Activated naive CD4-positive, alpha-beta T cell treated with anti-CD3 and anti-CD28 coated beads, Interleukin-2, amount 10 ng/mL, durations not matched to agents 7 days and 5 days (primary cell): ENCODE measurements at regions not wholly inside any gene's neighbourhood (a gene's known extent, or its start where the extent isn't known, plus 50 kb on each side); places are given as distances from the start of the nearest gene placed in this dataset.

ENCODE experiments used
- CTCF ChIA-PET: fragments of 350-600 bp; sonication (Branson Sonifier 250); formaldehyde crosslinking; loops from one replicate; lab custom pipeline; 2021; ENCODE audit warnings: antibody characterized with exemption; lab: Charles Lee
- DNase-seq: peaks from one replicate; pipeline ENCODE4 v3.0.0-alpha.2; 2020
- H3K27ac Mint-ChIP-seq: one replicate; pipeline ENCODE4 v1.8.0; 2021; ENCODE audit warnings: mild to moderate bottlenecking, moderate library complexity, mixed read lengths
- H3K27me3 Mint-ChIP-seq: one replicate; pipeline ENCODE4 v1.8.0; 2021; ENCODE audit warnings: mild to moderate bottlenecking, mixed read lengths
- H3K36me3 Mint-ChIP-seq: one replicate; pipeline ENCODE4 v1.8.0; 2021; ENCODE audit warnings: mixed read lengths
- H3K4me1 Mint-ChIP-seq: one replicate; pipeline ENCODE4 v1.8.0; 2021; ENCODE audit warnings: mixed read lengths
- H3K4me3 Mint-ChIP-seq: one replicate; pipeline ENCODE4 v1.8.0; 2021; ENCODE audit warnings: mild to moderate bottlenecking, moderate library complexity, mixed read lengths
- H3K9me3 Mint-ChIP-seq: one replicate; pipeline ENCODE4 v1.8.0; 2021; ENCODE audit warnings: mixed read lengths

DNA sequence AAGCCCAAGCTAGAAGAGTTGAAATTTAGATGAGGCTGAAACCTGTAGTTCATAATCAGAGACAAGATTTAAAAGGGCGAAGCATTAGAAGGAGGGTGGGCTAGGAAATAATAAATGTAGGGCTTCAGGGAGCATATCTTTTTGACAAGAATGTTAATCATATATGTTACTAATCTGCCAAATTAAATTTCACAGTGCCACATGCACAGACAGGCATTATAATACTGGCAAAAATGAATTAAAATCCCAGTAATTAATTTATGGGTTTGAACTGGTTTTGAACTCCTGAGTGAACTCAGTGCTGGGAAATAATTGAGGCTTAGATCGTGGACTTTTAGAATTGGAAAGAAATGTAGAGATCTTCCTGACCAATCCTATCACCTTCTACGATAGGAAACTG, 383.5 kb upstream of the IL12A start:
- H3K4me1 Mint-ChIP-seq: no peaks in the 10 kb centered on the region
- no peak for DNase-seq
- H3K27ac Mint-ChIP-seq: no peak overlapping the region
- no peaks in the 10 kb centered on the region for H3K36me3 Mint-ChIP-seq
- H3K27me3 Mint-ChIP-seq: no peaks in the 10 kb centered on the region
- CTCF ChIA-PET: no interaction called here
- H3K9me3 Mint-ChIP-seq: peaks cover 6% of the 10 kb centered on the region
- H3K4me3 Mint-ChIP-seq: no peak overlapping the region

DNA sequence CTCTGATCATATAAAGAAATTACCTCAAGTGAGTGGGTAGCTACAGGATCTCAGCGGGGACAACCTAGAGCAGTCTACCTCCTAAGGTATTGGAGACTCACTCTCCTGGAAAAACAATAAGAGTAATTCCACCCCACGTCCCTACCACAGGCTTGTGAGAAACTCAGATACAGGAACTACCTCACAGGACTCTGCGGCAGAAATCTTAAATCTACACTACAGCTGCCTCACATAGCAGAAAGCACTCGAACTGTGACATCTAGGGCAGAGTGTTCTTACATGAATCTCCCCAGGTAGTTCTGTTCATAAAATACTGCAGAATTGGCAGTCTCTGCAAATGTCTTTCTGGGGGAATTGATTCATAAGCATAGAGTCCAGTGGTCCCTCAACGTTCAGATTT, 382.9 kb upstream of the IL12A start:
- Mint-ChIP-seq H3K27me3 (no peaks in the 10 kb centered on the region), H3K27ac (no peak overlapping the region), H3K4me3 (no peak overlapping the region), H3K4me1 (no peaks in the 10 kb centered on the region), H3K36me3 (no peaks in the 10 kb centered on the region), H3K9me3 (peaks cover 1% of the 10 kb centered on the region)
- DNase-seq: no peak
- CTCF ChIA-PET: no interaction called here

DNA sequence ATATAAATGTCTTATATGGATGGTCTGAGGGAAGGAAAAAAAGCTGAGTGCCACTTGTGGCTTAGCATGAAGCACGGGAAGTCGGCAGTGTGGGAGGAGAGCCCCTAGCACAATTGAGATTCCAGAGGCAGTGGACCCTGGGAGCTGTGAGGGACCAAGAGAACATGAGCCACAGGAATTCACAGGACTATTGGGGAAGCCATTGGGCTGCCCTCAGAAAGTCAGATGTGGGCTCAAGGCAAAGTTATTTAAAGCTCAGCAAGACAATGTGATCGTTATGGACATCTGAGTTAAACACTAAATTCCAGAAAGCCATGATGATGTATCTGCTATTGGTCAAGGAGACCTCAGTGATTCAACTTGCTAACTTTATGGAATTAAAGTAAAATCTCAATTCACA, 380.8 kb upstream of the IL12A start:
- H3K36me3 Mint-ChIP-seq: no peaks in the 10 kb centered on the region
- H3K27ac Mint-ChIP-seq: no peak overlapping the region
- no peak overlapping the region for H3K4me3 Mint-ChIP-seq
- H3K9me3 Mint-ChIP-seq: no peaks in the 10 kb centered on the region
- no peak for DNase-seq
- no peaks in the 10 kb centered on the region for H3K27me3 Mint-ChIP-seq
- H3K4me1 Mint-ChIP-seq: no peaks in the 10 kb centered on the region
- CTCF ChIA-PET: no interaction called here

DNA sequence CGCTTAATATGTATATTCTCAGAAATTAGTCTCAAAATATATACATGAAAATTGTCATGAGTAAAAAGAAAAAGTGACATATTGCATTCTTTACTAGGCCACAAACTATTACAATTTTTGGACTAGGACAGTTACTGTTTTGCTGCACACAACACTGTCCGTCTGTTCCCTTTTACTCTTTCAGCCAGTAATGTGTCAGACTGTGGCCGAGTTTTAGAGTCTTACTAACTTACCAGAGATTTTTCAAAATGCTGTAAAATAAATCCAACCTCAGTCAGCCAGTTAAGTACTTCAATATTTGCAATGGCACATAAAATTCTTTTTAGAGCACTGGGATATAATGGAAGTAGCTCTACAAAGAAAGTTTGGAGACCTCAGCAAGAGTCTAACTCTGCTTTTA, 380.3 kb upstream of the IL12A start:
- Mint-ChIP-seq H3K27ac (no peak overlapping the region), H3K36me3 (no peaks in the 10 kb centered on the region), H3K9me3 (no peaks in the 10 kb centered on the region), H3K27me3 (no peaks in the 10 kb centered on the region), H3K4me3 (no peak overlapping the region), H3K4me1 (no peaks in the 10 kb centered on the region)
- no peak for DNase-seq
- CTCF ChIA-PET: no interaction called here

DNA sequence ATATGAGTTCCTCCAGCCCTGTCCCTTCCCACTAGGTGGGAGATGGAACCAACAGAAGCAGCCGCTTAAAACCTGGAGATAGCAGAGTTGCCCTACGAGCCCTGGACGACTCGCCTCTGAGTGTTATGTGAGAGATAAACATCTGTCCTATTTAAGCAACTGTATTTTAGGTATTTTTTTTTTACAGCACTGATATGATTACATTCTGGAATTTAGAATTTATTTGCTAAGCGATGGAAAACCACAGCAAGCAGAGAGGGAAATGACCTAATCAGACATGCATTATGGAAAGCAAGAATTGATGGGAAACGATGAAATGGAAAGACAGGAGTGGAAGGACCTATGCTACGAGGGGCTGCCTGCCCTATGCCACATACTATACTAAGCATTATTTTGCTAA, 379.0 kb upstream of the IL12A start:
- Mint-ChIP-seq H3K9me3 (no peaks in the 10 kb centered on the region), H3K27ac (no peak overlapping the region), H3K4me1 (no peaks in the 10 kb centered on the region), H3K27me3 (no peaks in the 10 kb centered on the region), H3K36me3 (no peaks in the 10 kb centered on the region), H3K4me3 (no peak overlapping the region)
- no peak for DNase-seq
- CTCF ChIA-PET: no interaction called here

DNA sequence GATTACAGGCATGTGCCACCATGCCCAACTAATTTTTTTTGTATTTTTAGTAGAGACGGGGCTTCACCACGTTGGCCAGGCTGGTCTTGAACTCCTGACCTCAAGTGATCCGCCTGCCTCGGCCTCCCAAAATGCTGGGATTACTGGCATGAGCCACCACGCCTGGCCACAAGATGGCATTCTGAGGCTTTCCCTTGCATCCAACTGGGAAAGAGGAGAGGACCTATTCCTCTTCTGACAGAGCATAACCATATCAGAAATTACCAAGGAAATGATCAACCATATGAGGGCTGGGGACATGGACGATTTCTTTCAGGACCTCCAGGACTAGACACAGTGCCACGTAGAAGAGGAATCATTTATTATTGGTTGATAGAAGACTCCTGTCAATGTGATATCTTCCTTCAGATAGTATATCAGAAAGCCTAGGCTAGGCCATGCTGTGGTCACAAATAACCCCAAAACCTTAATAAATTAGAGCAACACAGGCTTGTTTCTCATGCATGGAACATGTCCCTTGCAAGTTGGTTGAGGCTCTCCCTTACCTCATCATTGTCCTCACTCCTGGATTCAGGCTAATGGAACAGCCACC, 372.3 kb upstream of the IL12A start:
- H3K4me3 Mint-ChIP-seq: no peak overlapping the region
- no peaks in the 10 kb centered on the region for H3K36me3 Mint-ChIP-seq
- CTCF ChIA-PET: no interaction called here
- H3K4me1 Mint-ChIP-seq: no peaks in the 10 kb centered on the region
- no peak overlapping the region for H3K27ac Mint-ChIP-seq
- no peaks in the 10 kb centered on the region for H3K27me3 Mint-ChIP-seq
- DNase-seq: no peak
- H3K9me3 Mint-ChIP-seq: no peaks in the 10 kb centered on the region

DNA sequence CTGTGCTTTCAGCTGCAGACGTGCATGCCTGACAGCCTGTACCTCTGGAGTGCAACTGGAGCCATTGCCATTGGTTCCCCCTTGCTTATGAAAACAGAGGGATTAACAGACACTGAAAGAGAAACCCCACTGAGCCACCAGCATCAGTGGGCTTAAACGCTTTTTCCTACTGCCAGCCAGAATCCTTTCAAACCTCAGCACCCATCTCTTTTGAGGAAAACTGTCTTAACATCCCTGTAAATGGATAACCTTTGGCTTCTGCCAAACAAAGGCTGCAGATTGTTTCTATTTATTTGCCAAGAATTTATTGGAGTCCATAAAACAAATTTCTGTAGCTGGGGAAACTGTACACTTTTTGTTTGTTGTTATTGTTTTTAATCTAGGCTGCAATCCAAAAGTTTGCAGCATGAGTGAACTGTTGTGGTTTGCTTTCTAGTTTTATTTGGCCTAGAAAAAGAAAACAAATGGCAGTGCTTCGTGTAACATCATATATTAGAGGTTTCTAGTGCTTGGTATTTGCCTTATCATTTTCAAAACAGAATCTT, 369.2 kb upstream of the IL12A start:
- H3K27me3 Mint-ChIP-seq: no peaks in the 10 kb centered on the region
- H3K36me3 Mint-ChIP-seq: no peaks in the 10 kb centered on the region
- H3K27ac Mint-ChIP-seq: no peak overlapping the region
- H3K4me1 Mint-ChIP-seq: no peaks in the 10 kb centered on the region
- CTCF ChIA-PET: no interaction called here
- no peaks in the 10 kb centered on the region for H3K9me3 Mint-ChIP-seq
- no peak overlapping the region for H3K4me3 Mint-ChIP-seq
- no peak for DNase-seq

DNA sequence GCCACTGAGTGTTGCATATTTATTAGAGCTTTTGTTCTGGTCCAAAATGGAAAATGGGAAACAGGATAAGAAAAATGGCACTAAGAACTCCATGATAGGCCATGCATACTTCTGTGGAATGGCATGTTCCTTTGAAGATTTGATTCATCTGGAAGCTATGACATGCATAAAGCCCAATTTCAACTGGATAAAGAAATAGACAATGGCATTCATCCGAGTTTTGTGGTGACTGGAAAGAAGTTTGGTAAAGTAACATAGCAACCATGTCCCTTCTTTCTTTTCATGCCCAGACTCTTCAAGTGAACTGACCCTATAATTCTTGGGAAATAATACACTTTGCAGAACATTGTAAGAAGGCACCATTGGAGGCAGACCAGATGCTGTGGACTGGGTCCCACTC, 368.4 kb upstream of the IL12A start:
- Mint-ChIP-seq H3K9me3 (no peaks in the 10 kb centered on the region), H3K27ac (no peak overlapping the region), H3K4me3 (no peak overlapping the region), H3K27me3 (no peaks in the 10 kb centered on the region), H3K36me3 (no peaks in the 10 kb centered on the region), H3K4me1 (no peaks in the 10 kb centered on the region)
- no peak for DNase-seq
- CTCF ChIA-PET: no interaction called here

DNA sequence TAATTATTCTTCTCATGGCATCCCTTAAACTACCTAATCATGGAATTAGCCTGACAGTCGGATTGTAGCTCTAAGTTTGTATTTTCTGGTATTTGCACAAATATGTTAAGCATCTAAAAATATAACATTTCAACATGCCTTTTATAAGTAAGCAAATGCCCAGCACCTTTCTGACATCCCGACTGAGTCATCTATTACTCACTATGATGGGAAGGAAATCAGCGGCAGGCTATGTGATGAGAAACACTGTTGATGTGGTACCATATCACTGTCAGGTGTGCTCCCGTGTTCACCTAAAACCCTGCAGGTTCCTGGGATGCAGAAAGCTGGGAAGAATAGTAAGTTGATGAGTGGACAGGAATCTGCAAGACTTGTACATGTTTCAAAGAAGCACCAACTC, 367.8 kb upstream of the IL12A start:
- Mint-ChIP-seq H3K27ac (no peak overlapping the region), H3K27me3 (no peaks in the 10 kb centered on the region), H3K4me3 (no peak overlapping the region), H3K36me3 (no peaks in the 10 kb centered on the region), H3K9me3 (no peaks in the 10 kb centered on the region), H3K4me1 (no peaks in the 10 kb centered on the region)
- DNase-seq: no peak
- CTCF ChIA-PET: no interaction called here

DNA sequence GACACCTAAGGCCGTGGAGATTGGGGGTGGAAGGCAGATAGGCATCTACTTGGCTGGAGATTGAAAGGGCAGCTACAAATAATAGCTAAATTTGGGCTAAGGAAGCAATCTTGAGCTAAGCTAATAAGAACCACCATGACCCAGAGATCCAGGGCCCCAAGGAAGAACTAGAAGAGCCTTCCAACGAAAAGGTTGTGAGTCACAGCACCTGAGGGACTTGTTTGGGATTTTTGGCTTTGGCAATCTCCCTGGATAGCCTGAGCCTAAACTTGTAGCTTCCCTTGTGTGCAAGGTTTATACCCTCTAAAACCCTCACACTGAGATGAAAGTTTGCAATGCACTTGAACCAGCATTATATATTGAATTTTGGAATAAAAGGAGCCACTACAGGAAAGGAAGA, 364.0 kb upstream of the IL12A start:
- no peak overlapping the region for H3K27ac Mint-ChIP-seq
- H3K9me3 Mint-ChIP-seq: no peaks in the 10 kb centered on the region
- no peak overlapping the region for H3K4me3 Mint-ChIP-seq
- DNase-seq: no peak
- no peaks in the 10 kb centered on the region for H3K36me3 Mint-ChIP-seq
- CTCF ChIA-PET: no interaction called here
- no peaks in the 10 kb centered on the region for H3K27me3 Mint-ChIP-seq
- H3K4me1 Mint-ChIP-seq: no peaks in the 10 kb centered on the region

DNA sequence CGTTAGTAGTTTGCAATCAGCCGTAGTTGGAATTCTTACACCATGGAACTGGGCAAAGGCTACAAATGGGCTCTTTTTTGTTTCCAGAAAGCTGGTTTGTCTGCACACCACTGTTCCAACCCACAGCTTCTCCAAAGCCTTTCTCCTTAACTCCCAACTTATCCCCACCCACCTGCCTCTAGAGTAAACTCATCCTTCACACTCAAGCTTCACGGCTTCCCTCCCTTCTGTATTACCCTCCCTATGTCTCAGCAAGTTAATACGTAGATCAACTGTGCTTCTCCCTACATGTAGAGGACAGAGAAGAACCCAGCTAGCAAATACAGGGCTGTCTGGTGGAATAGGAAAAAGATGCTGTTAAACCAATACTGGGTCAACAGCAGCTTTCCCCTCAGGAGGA, 363.0 kb upstream of the IL12A start:
- DNase-seq: no peak
- H3K4me3 Mint-ChIP-seq: no peak overlapping the region
- no peaks in the 10 kb centered on the region for H3K4me1 Mint-ChIP-seq
- CTCF ChIA-PET: no interaction called here
- H3K27me3 Mint-ChIP-seq: no peaks in the 10 kb centered on the region
- H3K36me3 Mint-ChIP-seq: no peaks in the 10 kb centered on the region
- no peak overlapping the region for H3K27ac Mint-ChIP-seq
- H3K9me3 Mint-ChIP-seq: no peaks in the 10 kb centered on the region

DNA sequence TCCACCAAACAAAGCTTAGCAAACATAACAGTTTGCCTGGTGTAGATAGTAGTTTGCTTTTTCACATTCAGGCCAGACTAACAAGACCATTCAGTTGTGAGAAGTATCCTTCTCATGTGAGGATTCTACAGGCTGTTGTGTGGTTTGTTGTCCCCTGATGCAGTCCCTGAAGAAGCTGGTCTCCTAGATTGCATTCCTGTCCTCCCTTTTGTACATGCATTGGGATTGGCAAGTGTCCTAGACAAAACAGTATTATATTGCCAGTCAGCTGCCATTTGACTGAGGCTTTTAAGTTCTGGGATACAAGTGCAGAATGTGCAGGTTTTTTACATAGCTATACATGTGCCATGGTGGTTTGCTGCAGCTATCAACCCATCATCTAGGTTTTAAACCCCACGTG, 362.0 kb upstream of the IL12A start:
- CTCF ChIA-PET: no interaction called here
- Mint-ChIP-seq H3K9me3 (no peaks in the 10 kb centered on the region), H3K27ac (no peak overlapping the region), H3K4me1 (no peaks in the 10 kb centered on the region), H3K36me3 (no peaks in the 10 kb centered on the region), H3K27me3 (no peaks in the 10 kb centered on the region), H3K4me3 (no peak overlapping the region)
- no peak for DNase-seq

DNA sequence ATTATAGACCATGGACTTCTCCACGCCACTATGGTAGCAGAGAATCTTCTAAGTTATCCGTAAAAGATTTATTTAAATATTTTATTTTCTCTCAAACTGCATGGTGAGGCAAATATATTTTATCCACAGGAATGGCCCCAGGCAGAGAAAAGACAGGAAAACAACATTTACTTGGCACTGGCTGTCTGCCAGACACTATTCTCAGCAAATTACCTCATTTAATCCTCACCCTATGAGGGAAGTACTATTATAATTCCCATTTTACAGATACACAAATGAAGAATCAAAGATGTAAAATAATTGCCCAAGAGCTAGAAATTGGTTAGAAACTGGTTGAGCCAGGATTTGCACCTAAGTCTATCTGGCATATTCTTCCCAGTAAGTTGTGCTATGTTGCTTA, 361.4 kb upstream of the IL12A start:
- Mint-ChIP-seq H3K4me3 (no peak overlapping the region), H3K9me3 (no peaks in the 10 kb centered on the region), H3K4me1 (no peaks in the 10 kb centered on the region), H3K27ac (no peak overlapping the region), H3K27me3 (no peaks in the 10 kb centered on the region), H3K36me3 (no peaks in the 10 kb centered on the region)
- CTCF ChIA-PET: no interaction called here
- DNase-seq: no peak

DNA sequence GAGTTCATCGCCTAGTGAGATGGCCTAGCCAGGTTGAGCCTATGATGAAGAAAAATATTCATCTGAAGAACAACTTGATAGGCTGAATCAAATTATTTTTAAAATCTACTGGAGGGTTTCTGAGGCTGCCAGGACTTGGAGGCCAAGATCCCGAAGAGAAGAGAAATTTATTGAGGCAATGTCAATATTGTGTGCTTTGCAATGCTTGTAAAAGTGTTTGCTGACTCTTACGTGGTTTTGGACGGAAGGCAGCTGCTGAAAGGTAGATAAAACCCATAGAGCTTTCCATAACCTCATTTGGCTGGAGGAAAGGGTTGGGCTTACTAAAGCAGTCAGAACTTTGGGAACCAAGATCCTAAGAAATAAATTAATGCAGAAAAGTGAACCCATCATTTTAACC, 361.0 kb upstream of the IL12A start:
- H3K27me3 Mint-ChIP-seq: no peaks in the 10 kb centered on the region
- no peaks in the 10 kb centered on the region for H3K36me3 Mint-ChIP-seq
- no peak for DNase-seq
- no peaks in the 10 kb centered on the region for H3K4me1 Mint-ChIP-seq
- H3K27ac Mint-ChIP-seq: no peak overlapping the region
- no peaks in the 10 kb centered on the region for H3K9me3 Mint-ChIP-seq
- CTCF ChIA-PET: no interaction called here
- no peak overlapping the region for H3K4me3 Mint-ChIP-seq

DNA sequence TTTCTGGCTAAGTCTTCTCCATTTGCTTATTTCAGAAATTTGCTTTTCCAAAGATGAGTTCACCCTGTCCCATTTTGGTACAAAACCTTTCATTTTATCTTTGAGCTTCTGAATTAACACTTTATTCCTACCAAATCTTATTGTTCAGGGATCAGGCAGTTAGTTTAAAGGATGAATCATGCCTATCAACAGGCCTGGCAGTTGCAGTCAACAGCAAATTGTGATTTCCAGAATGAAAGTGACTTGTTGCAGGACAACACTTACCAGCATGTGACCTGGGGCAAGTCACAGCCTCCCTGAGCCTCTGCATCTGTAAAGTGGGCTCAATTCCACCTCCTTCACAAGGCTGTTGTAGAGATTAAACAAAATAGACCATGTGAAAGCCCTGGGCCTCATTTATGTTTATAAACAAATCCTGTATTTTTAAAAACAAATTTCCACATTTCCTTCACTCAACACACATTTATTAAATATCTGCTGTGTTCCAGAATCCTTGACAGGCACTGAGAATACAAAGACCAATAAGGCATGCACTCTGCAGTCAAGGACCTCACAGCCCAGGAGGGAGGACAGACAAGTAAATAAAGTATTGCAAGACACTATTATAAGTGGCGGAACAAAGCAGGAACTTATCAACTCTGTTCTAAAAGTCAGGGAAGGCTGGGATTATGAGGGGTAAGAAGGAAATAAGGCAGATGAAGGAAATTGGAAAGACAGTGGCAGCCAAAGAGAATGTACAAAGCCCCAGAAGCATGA, 359.1 kb upstream of the IL12A start:
- no peaks in the 10 kb centered on the region for H3K27me3 Mint-ChIP-seq
- H3K27ac Mint-ChIP-seq: no peak overlapping the region
- H3K4me1 Mint-ChIP-seq: no peaks in the 10 kb centered on the region
- no peaks in the 10 kb centered on the region for H3K36me3 Mint-ChIP-seq
- DNase-seq: no peak
- CTCF ChIA-PET: no interaction called here
- H3K9me3 Mint-ChIP-seq: no peaks in the 10 kb centered on the region
- H3K4me3 Mint-ChIP-seq: no peak overlapping the region
